ENCODE measurements at regions not wholly inside any gene's neighbourhood (a gene's known extent, or its start where the extent isn't known, plus 50 kb on each side); places are given as distances from the start of the nearest gene placed in this dataset.
A peak's percentile ranks its signal among the peaks of the same experiment; 100 is the strongest.
"Not testable (repeated sequence)": the region's sequence is repeated elsewhere in the genome, so short reads cannot be mapped to it uniquely, and the experiment has no call there.

DNA sequence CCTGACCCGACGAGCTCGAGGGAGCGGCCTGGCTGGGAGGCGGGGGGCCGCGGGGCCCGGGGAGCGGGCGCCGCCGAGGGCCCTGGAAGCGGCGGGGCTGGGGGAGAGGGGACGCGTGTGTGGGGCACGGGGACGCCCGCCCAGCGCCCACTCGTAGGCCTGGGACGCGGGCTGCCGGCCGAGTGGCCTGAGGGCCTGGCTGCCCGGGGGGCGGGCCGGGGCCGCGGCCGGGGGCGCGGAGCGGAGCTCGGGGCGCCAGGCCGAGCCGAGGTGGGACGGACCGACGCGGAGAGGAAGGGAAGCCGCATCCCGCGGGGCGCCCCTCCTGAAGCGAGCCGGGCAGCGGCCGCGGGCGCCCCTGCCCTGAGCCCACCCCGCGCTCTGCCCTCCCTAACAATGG, 129.9 kb upstream of the PLEKHM1 start:
- H3K27ac ChIP-seq (ENCODE audit: low read length in 2 of 2); CTCF ChIA-PET; H3K9me3 Mint-ChIP-seq (ENCODE audit: insufficient read depth); H3K27ac Mint-ChIP-seq; H3K27me3 ChIP-seq (replicated peaks in 1 of 4; ENCODE audit: control extremely low read depth in 1 of 4, control insufficient read depth in 3 of 4, insufficient read depth in 4 of 4, low read length in 3 of 4); H3K4me1 Mint-ChIP-seq; H3K4me2 ChIP-seq (replicated peaks; ENCODE audit: low read depth, low read length, poor library complexity, severe bottlenecking); POLR2A ChIA-PET; H3K79me2 ChIP-seq (ENCODE audit: control insufficient read depth, insufficient read depth, low read length); H3K4me1 ChIP-seq (ENCODE audit: control insufficient read depth in 2 of 2, insufficient read depth in 2 of 2, low read length in 2 of 2); H3K9me3 ChIP-seq (ENCODE audit: control extremely low read depth in 1 of 3, control insufficient read depth in 2 of 3, insufficient read depth in 1 of 3, low read length in 2 of 3); H4K20me1 ChIP-seq (ENCODE audit: control insufficient read depth, insufficient read depth, low read length, poor library complexity, severe bottlenecking); H3K36me3 ChIP-seq (replicated peaks in 1 of 2; ENCODE audit: control extremely low read depth in 1 of 2, control insufficient read depth in 1 of 2, extremely low read depth in 1 of 2, insufficient read depth in 2 of 2, low read length in 1 of 2); H3K27me3 Mint-ChIP-seq: not testable (repeated sequence)
- intact Hi-C loops (cut with micrococcal nuclease) = loop anchor here (10.0 kb wide), 1 partner anchor 594 kb away; no protein-coding TSS in a partner anchor
- H3K4me3 Mint-ChIP-seq = peak overlapping the region; percentile 85
- DNase-seq (peak; percentile 59), ATAC-seq (ENCODE audit: low read depth) (peak; percentile 52)
- 2% methylated on average over 27 of the region's 54 CpGs for WGBS (ENCODE audit: insufficient coverage)
- Histone ChIP-seq H3K9ac (ENCODE audit: low read length) (peak overlapping the region; percentile 32), H3K4me3 (ENCODE audit: control extremely low read depth in 1 of 5, extremely low read depth in 1 of 5, insufficient read depth in 1 of 5, low read depth in 2 of 5, low read length in 4 of 5) (peak overlapping the region in 4 of 5 experiments; percentile 28 to 49 (median 34)), H2AFZ (ENCODE audit: insufficient read depth, low read depth, low read length, poor library complexity, severe bottlenecking) (peak overlapping the region; percentile 60)

DNA sequence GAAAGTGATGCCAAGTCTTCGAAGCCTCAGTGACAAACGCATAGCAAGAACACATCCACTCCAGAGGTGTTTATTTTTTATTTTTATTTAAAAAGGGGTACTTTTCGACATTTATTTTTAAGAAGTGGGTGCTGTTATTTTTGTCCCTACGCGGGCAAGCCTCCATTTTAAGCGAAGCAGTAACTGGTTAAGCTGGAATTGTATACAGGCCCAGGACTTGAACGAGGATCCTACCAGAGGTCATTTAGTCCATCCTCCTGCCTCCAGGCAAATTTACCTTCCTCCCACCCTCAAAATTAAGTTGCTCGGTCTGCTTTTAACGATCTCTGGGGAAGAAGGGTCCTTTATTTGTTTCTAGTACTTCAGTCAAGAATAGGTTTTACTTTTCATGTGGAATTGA, 130.6 kb upstream of the PLEKHM1 start:
- WGBS (ENCODE audit: insufficient coverage) = no CpG with 5 or more reads among the region's 9 CpGs

DNA sequence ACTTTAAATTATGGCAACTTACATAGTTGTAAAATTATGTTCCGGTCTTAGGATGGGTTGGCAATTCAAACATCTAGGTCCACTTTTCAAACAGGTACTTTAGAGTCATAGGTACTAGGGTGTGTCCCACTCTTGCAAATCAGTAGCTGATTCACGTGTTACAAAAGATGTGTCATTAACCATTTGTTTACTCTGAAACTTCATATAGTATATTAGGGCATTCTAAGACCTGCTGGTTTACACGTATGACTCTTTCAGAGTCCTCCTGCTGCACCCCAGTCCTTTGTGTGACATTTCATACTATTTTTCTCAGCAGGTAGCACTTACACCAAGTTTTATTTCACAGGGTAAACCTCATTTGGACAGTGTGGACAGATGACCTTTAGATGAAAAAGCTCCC, 131.8 kb upstream of the PLEKHM1 start:
- H4K20me1 ChIP-seq (ENCODE audit: control insufficient read depth, insufficient read depth, low read length, poor library complexity, severe bottlenecking); H3K4me3 ChIP-seq (ENCODE audit: control extremely low read depth in 1 of 5, extremely low read depth in 1 of 5, insufficient read depth in 1 of 5, low read depth in 2 of 5, low read length in 4 of 5); CTCF ChIA-PET; H3K4me2 ChIP-seq (replicated peaks; ENCODE audit: low read depth, low read length, poor library complexity, severe bottlenecking); H3K79me2 ChIP-seq (ENCODE audit: control insufficient read depth, insufficient read depth, low read length); H3K36me3 ChIP-seq (replicated peaks in 1 of 2; ENCODE audit: control extremely low read depth in 1 of 2, control insufficient read depth in 1 of 2, extremely low read depth in 1 of 2, insufficient read depth in 2 of 2, low read length in 1 of 2); H3K27me3 Mint-ChIP-seq; H3K27ac ChIP-seq (ENCODE audit: low read length in 2 of 2); H3K4me3 Mint-ChIP-seq; H3K4me1 Mint-ChIP-seq; H2AFZ ChIP-seq (ENCODE audit: insufficient read depth, low read depth, low read length, poor library complexity, severe bottlenecking); H3K9ac ChIP-seq (ENCODE audit: low read length); POLR2A ChIA-PET; H3K9me3 ChIP-seq (ENCODE audit: control extremely low read depth in 1 of 3, control insufficient read depth in 2 of 3, insufficient read depth in 1 of 3, low read length in 2 of 3); H3K4me1 ChIP-seq (ENCODE audit: control insufficient read depth in 2 of 2, insufficient read depth in 2 of 2, low read length in 2 of 2); ATAC-seq (ENCODE audit: low read depth); H3K27ac Mint-ChIP-seq; DNase-seq; H3K27me3 ChIP-seq (replicated peaks in 1 of 4; ENCODE audit: control extremely low read depth in 1 of 4, control insufficient read depth in 3 of 4, insufficient read depth in 4 of 4, low read length in 3 of 4); H3K9me3 Mint-ChIP-seq (ENCODE audit: insufficient read depth): not testable (repeated sequence)
- intact Hi-C loops (cut with micrococcal nuclease) = loop anchor here (10.0 kb wide), 1 partner anchor 593 kb away; no protein-coding TSS in a partner anchor
- WGBS (ENCODE audit: insufficient coverage) = no CpG with 5 or more reads among the region's 3 CpGs

More for the DNA sequence above, 130.6 kb upstream of the PLEKHM1 start:
- H3K27ac ChIP-seq (ENCODE audit: low read length in 2 of 2); H2AFZ ChIP-seq (ENCODE audit: insufficient read depth, low read depth, low read length, poor library complexity, severe bottlenecking); H3K27ac Mint-ChIP-seq; H3K4me1 Mint-ChIP-seq; DNase-seq; H3K4me2 ChIP-seq (replicated peaks; ENCODE audit: low read depth, low read length, poor library complexity, severe bottlenecking); POLR2A ChIA-PET; H3K9me3 ChIP-seq (ENCODE audit: control extremely low read depth in 1 of 3, control insufficient read depth in 2 of 3, insufficient read depth in 1 of 3, low read length in 2 of 3); H3K4me3 ChIP-seq (ENCODE audit: control extremely low read depth in 1 of 5, extremely low read depth in 1 of 5, insufficient read depth in 1 of 5, low read depth in 2 of 5, low read length in 4 of 5); H3K27me3 Mint-ChIP-seq; ATAC-seq (ENCODE audit: low read depth); H3K36me3 ChIP-seq (replicated peaks in 1 of 2; ENCODE audit: control extremely low read depth in 1 of 2, control insufficient read depth in 1 of 2, extremely low read depth in 1 of 2, insufficient read depth in 2 of 2, low read length in 1 of 2); H3K4me1 ChIP-seq (ENCODE audit: control insufficient read depth in 2 of 2, insufficient read depth in 2 of 2, low read length in 2 of 2); H3K79me2 ChIP-seq (ENCODE audit: control insufficient read depth, insufficient read depth, low read length); H3K9ac ChIP-seq (ENCODE audit: low read length); H3K27me3 ChIP-seq (replicated peaks in 1 of 4; ENCODE audit: control extremely low read depth in 1 of 4, control insufficient read depth in 3 of 4, insufficient read depth in 4 of 4, low read length in 3 of 4); H3K9me3 Mint-ChIP-seq (ENCODE audit: insufficient read depth); CTCF ChIA-PET; H4K20me1 ChIP-seq (ENCODE audit: control insufficient read depth, insufficient read depth, low read length, poor library complexity, severe bottlenecking): not testable (repeated sequence)
- H3K4me3 Mint-ChIP-seq = peak overlapping the region; percentile 60
- intact Hi-C loops (cut with micrococcal nuclease) = loop anchor here (10.0 kb wide), 1 partner anchor 594 kb away; no protein-coding TSS in a partner anchor
